ENCODE measurements at regions not wholly inside any gene's neighbourhood (a gene's known extent, or its start where the extent isn't known, plus 50 kb on each side); places are given as distances from the start of the nearest gene placed in this dataset.

GRCh38 chr11:134951305-134951700, 539.3 kb upstream of the B3GAT1 start:
- no peaks in the 10 kb centered on the region for H3K36me3 ChIP-seq
- H3K4me1 ChIP-seq = peaks cover 6 to 18% of the 10 kb centered on the region in 2 donors
- intact Hi-C loops (cut with DNase I; ENCODE audit: low total_unique reads) (no loop called here), in situ Hi-C loops (cut with MboI; ENCODE audit: low sequenced_read_pairs in 4 of 4) (no loop called here)
- H3K27me3 ChIP-seq = no peaks in the 10 kb centered on the region
- DNase-seq (peak; percentile 18 to 19), ATAC-seq (peak in 1 of 2 donors; percentile 57)
- H3K9me3 ChIP-seq = no peaks in the 10 kb centered on the region
- no peak overlapping the region for H3K4me3 ChIP-seq
- H3K27ac ChIP-seq = no peak overlapping the region
- no peak for TF ChIP-seq CTCF (IDR thresholded peaks at IDR 0.05 in 4 of 5, conservative IDR thresholded peaks at IDR 0.05 in 1 of 5)
- no peak for TF ChIP-seq POLR2A (IDR thresholded peaks at IDR 0.05)

DNA sequence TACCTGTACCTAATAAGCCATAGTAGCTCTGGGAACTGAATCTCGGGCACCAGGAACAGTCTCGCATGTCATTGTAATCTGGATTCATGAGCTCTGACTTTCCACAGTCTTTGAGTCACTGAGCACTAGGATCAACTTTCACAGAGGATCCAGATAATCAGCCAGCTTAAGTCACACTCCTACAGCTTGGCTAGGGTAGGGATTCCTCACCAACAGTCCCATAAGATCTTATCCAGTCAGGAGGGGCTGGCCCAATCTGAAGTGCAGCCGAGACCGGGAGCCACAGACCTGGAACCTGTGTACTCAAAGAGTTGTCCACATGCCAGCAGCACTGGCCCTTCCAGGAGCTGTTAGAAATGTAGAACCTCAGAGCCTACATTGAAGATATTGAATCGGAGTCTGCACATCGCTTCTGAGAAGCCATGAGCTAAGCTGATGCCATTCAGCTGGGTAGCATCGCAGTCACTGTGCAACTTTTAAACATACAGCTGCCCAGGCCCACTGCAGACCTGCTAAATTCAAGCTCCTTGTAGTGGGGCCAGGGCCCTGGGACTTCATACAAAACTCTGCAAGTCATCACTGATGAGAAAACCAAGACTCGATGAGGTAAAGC, 538.8 kb upstream of the B3GAT1 start:
- Histone ChIP-seq H3K4me1 (peaks cover 6 to 18% of the 10 kb centered on the region in 2 donors), H3K27me3 (no peaks in the 10 kb centered on the region), H3K4me3 (no peak overlapping the region), H3K36me3 (no peaks in the 10 kb centered on the region), H3K27ac (no peak overlapping the region), H3K9me3 (no peaks in the 10 kb centered on the region)
- ATAC-seq (peak; percentile 56 to 66), DNase-seq (peak in 1 of 2 donors; percentile 5)
- TF ChIP-seq POLR2A (IDR thresholded peaks at IDR 0.05) = no peak
- TF ChIP-seq CTCF (IDR thresholded peaks at IDR 0.05 in 4 of 5, conservative IDR thresholded peaks at IDR 0.05 in 1 of 5) = no peak
- intact Hi-C loops (cut with DNase I; ENCODE audit: low total_unique reads) (no loop called here), in situ Hi-C loops (cut with MboI; ENCODE audit: low sequenced_read_pairs in 4 of 4) (no loop called here)

GRCh38 chr11:134949121-134950090, 537.4 kb upstream of the B3GAT1 start:
- H3K9me3 ChIP-seq = no peaks in the 10 kb centered on the region
- peak overlapping the region in 2 of 4 donors; percentile 7 to 56 for H3K27ac ChIP-seq
- no peak overlapping the region for H3K4me3 ChIP-seq
- intact Hi-C loops (cut with DNase I; ENCODE audit: low total_unique reads) (no loop called here), in situ Hi-C loops (cut with MboI; ENCODE audit: low sequenced_read_pairs in 4 of 4) (no loop called here)
- TF ChIP-seq CTCF (IDR thresholded peaks at IDR 0.05 in 4 of 5, conservative IDR thresholded peaks at IDR 0.05 in 1 of 5) = no peak
- TF ChIP-seq POLR2A (IDR thresholded peaks at IDR 0.05) = no peak
- ATAC-seq (peak; percentile 85 to 88), DNase-seq (peak; percentile 20 to 43)
- H3K4me1 ChIP-seq = peaks cover 6 to 18% of the 10 kb centered on the region in 2 donors
- no peaks in the 10 kb centered on the region for H3K36me3 ChIP-seq
- H3K27me3 ChIP-seq = no peaks in the 10 kb centered on the region

GRCh38 chr11:134947556-134947955, 535.5 kb upstream of the B3GAT1 start:
- no peaks in the 10 kb centered on the region for H3K36me3 ChIP-seq
- H3K4me3 ChIP-seq = no peak overlapping the region
- H3K9me3 ChIP-seq = no peaks in the 10 kb centered on the region
- TF ChIP-seq POLR2A (IDR thresholded peaks at IDR 0.05) (no peak), CTCF (IDR thresholded peaks at IDR 0.05 in 4 of 5, conservative IDR thresholded peaks at IDR 0.05 in 1 of 5) (no peak)
- in situ Hi-C loops (cut with MboI; ENCODE audit: low sequenced_read_pairs in 4 of 4) = no loop called here
- H3K4me1 ChIP-seq = peaks cover 6 to 18% of the 10 kb centered on the region in 2 donors
- intact Hi-C loops (cut with DNase I; ENCODE audit: low total_unique reads) = no loop called here
- no peak for ATAC-seq
- no peak overlapping the region for H3K27ac ChIP-seq
- DNase-seq = no peak
- no peaks in the 10 kb centered on the region for H3K27me3 ChIP-seq
